Mesothelial cell of epicardium (in vitro differentiated cells): ENCODE measurements at regions not wholly inside any gene's neighbourhood (a gene's known extent, or its start where the extent isn't known, plus 50 kb on each side); places are given as distances from the start of the nearest gene placed in this dataset.
A peak's percentile ranks its signal among the peaks of the same experiment; 100 is the strongest.

Experiments used
- DNase-seq, 2 experiments: peaks; one replicate each; pipeline ENCODE4 v3.0.0; 2021; ENCODE audit warnings: low spot score in 2 of 2; ENCODE audit not compliant: unreplicated experiment in 2 of 2
- H3K27ac Mint-ChIP-seq: 2 replicates; pipeline ENCODE4 v1.8.0; 2021; ENCODE audit warnings: mixed read lengths
- H3K27me3 Mint-ChIP-seq: 2 replicates; pipeline ENCODE4 v1.8.0; 2021; ENCODE audit warnings: low read depth, mixed read lengths
- H3K36me3 Mint-ChIP-seq: 2 replicates; pipeline ENCODE4 v1.8.0; 2021; ENCODE audit warnings: mixed read lengths
- H3K4me1 Mint-ChIP-seq: 2 replicates; pipeline ENCODE4 v1.8.0; 2021; ENCODE audit warnings: mixed read lengths
- H3K4me3 Mint-ChIP-seq: 2 replicates; pipeline ENCODE4 v1.8.0; 2021; ENCODE audit warnings: mild to moderate bottlenecking, moderate library complexity, mixed read lengths
- H3K9me3 Mint-ChIP-seq: 2 replicates; pipeline ENCODE4 v1.8.0; 2021; ENCODE audit warnings: mixed read lengths
- TF ChIP-seq, protein P1 (sequence below): fragments of 200-600 bp; sonication (generic); IDR thresholded peaks from one replicate; pipeline ENCODE4 v1.5.0; 2021; ENCODE audit warnings: antibody characterized with exemption; ENCODE audit not compliant: unreplicated experiment

DNA sequence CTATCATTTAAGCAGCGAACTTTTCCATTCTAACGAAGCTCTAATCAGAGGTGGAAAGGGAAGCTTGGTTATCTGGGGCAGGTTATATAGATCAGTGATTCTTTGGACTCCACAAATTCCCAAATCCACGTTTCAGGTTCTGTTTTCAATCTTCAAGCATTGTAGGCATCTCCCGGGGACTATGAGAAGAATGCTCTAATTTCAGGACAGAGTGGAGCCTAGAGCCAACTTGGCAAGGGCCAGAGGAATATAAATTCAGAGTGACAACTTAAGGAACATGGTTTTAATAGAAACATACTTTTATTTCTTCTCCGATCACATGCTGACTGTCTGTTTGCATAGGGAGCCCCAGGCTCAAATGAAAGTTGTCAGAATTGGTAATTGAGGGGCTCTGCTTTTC lies 514.0 kb upstream of the KLF4 start:
- Mint-ChIP-seq H3K4me3 (no peak overlapping the region), H3K27me3 (peaks cover 1% of the 10 kb centered on the region), H3K9me3 (no peaks in the 10 kb centered on the region), H3K27ac (no peak overlapping the region), H3K4me1 (peaks cover 10% of the 10 kb centered on the region), H3K36me3 (no peaks in the 10 kb centered on the region)
- DNase-seq, result no peak
- TF ChIP-seq, protein P1, sequence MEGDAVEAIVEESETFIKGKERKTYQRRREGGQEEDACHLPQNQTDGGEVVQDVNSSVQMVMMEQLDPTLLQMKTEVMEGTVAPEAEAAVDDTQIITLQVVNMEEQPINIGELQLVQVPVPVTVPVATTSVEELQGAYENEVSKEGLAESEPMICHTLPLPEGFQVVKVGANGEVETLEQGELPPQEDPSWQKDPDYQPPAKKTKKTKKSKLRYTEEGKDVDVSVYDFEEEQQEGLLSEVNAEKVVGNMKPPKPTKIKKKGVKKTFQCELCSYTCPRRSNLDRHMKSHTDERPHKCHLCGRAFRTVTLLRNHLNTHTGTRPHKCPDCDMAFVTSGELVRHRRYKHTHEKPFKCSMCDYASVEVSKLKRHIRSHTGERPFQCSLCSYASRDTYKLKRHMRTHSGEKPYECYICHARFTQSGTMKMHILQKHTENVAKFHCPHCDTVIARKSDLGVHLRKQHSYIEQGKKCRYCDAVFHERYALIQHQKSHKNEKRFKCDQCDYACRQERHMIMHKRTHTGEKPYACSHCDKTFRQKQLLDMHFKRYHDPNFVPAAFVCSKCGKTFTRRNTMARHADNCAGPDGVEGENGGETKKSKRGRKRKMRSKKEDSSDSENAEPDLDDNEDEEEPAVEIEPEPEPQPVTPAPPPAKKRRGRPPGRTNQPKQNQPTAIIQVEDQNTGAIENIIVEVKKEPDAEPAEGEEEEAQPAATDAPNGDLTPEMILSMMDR, result no peak

GRCh38 chr9:108002371-108002956 lies 512.9 kb upstream of the KLF4 start:
- Mint-ChIP-seq H3K36me3 (no peaks in the 10 kb centered on the region), H3K9me3 (no peaks in the 10 kb centered on the region), H3K4me3 (no peak overlapping the region), H3K27me3 (peaks cover 1% of the 10 kb centered on the region), H3K4me1 (peaks cover 10% of the 10 kb centered on the region), H3K27ac (peak overlapping the region; percentile 73)
- DNase-seq, result no peak
- TF ChIP-seq, protein P1, result no peak

DNA sequence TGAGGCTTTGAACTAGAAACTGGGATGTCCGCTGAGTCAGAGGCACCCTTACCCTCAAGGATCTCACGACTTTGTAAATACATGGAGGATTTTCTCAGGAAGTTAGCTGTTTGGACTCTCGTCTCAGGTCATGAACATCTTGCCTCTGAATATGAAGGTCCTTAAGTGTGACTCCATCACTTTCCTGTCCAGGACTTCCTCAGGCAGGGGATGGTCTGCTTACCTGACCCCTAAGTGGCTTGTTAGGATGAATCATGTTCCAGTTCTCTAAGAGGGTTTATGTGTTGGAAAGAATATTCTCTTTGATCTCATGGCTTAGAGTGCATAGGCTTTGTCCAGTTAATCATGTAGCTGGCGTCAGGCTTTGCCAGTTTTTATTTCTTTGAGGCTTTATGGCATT lies 511.7 kb upstream of the KLF4 start:
- TF ChIP-seq, protein P1, result no peak
- H3K4me3 Mint-ChIP-seq, result no peak overlapping the region
- H3K27me3 Mint-ChIP-seq, result peaks cover 1% of the 10 kb centered on the region
- no peak for DNase-seq
- H3K27ac Mint-ChIP-seq, result no peak overlapping the region
- H3K4me1 Mint-ChIP-seq, result peaks cover 10% of the 10 kb centered on the region
- no peaks in the 10 kb centered on the region for H3K36me3 Mint-ChIP-seq
- no peaks in the 10 kb centered on the region for H3K9me3 Mint-ChIP-seq

- H3K9me3 Mint-ChIP-seq, result no peaks in the 10 kb centered on the region
- no peak overlapping the region for H3K4me3 Mint-ChIP-seq
- no peak overlapping the region for H3K27ac Mint-ChIP-seq
- peaks cover 10% of the 10 kb centered on the region for H3K4me1 Mint-ChIP-seq
- no peaks in the 10 kb centered on the region for H3K36me3 Mint-ChIP-seq
- DNase-seq, result no peak
- TF ChIP-seq, protein P1, result no peak
- H3K27me3 Mint-ChIP-seq, result peaks cover 1% of the 10 kb centered on the region
Measured at GRCh38 chr9:107999890-108000289, 510.3 kb upstream of the KLF4 start.

DNA sequence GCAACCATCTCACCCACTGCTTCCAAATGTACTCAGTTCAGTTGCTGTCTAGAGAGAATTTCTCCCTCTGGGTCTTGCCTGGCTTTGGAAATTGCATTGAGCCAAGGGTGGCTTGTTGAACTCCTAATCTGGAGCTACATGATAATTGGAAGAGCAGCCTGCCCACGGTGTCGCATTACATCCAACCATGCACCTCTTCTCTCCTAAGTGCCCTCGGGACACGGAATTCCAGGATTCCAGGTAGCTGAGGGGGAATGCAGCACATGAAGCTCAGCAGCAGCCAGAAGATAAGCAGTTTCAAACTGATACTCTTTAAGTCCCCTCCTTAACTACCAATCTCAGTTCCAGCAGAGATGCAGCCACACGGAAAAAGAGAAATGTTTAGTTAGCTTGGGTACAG lies 509.4 kb upstream of the KLF4 start:
- Mint-ChIP-seq H3K36me3 (no peaks in the 10 kb centered on the region), H3K4me1 (peaks cover 10% of the 10 kb centered on the region), H3K27me3 (peaks cover 1% of the 10 kb centered on the region), H3K9me3 (no peaks in the 10 kb centered on the region), H3K4me3 (no peak overlapping the region), H3K27ac (no peak overlapping the region)
- no peak for DNase-seq
- TF ChIP-seq, protein P1, result no peak

- H3K36me3 Mint-ChIP-seq, result no peaks in the 10 kb centered on the region
- DNase-seq, result no peak
- no peaks in the 10 kb centered on the region for H3K9me3 Mint-ChIP-seq
- TF ChIP-seq, protein P1, result no peak
- H3K4me3 Mint-ChIP-seq, result no peak overlapping the region
- H3K4me1 Mint-ChIP-seq, result peaks cover 4% of the 10 kb centered on the region
- H3K27me3 Mint-ChIP-seq, result no peaks in the 10 kb centered on the region
- no peak overlapping the region for H3K27ac Mint-ChIP-seq
Measured at GRCh38 chr9:107994648-107995047, 505.1 kb upstream of the KLF4 start.
